ENCODE measurements at regions not wholly inside any gene's neighbourhood (a gene's known extent, or its start where the extent isn't known, plus 50 kb on each side); places are given as distances from the start of the nearest gene placed in this dataset.

- H3K18ac ChIP-seq (ENCODE audit: insufficient read length, low read depth, low read length): no peak overlapping the region
- H3K9ac ChIP-seq (ENCODE audit: extremely low read depth, insufficient read length, low read length): no peak overlapping the region
- no peaks in the 10 kb centered on the region for H3K79me1 ChIP-seq (ENCODE audit: insufficient read depth, low read depth, low read length, poor library complexity, severe bottlenecking)
- H3K23ac ChIP-seq (ENCODE audit: insufficient read length, low read depth, low read length): no peak overlapping the region
- H3K4me1 Mint-ChIP-seq: peaks cover 2 to 5% of the 10 kb centered on the region in 2 experiments; a peak in 3 of 4 replicates
- H3K4me2 ChIP-seq (ENCODE audit: insufficient read depth, insufficient read length, low read length): no peak overlapping the region
- H3K27me3 ChIP-seq (ENCODE audit: insufficient read depth, low read length): no peaks in the 10 kb centered on the region
- no CpG with 5 or more reads among the region's 3 CpGs for WGBS (ENCODE audit: extremely low coverage, insufficient read length, low lambda C conversion rate)
- no peak overlapping the region for H2BK15ac ChIP-seq (ENCODE audit: low read depth, low read length)
- no peak overlapping the region for H4K8ac ChIP-seq (replicated peaks; ENCODE audit: insufficient read length, low read depth, low read length)
- TF ChIP-seq CTCF (conservative IDR thresholded peaks at IDR 0.05): no peak
- no peaks in the 10 kb centered on the region for H3K27me3 Mint-ChIP-seq (ENCODE audit: low read depth)
- no peaks in the 10 kb centered on the region for H4K20me1 ChIP-seq (ENCODE audit: control insufficient read depth, insufficient read depth, insufficient read length)
- no peaks in the 10 kb centered on the region for H3K36me3 Mint-ChIP-seq (ENCODE audit: insufficient read depth in 1 of 3, low read depth in 3 of 3)
- no peak overlapping the region for H2BK5ac ChIP-seq (ENCODE audit: insufficient read length, low read length)
- H2BK120ac ChIP-seq (ENCODE audit: low read depth, low read length, poor library complexity, severe bottlenecking): no peak overlapping the region
- H4K91ac ChIP-seq (ENCODE audit: insufficient read length, low read depth, low read length): no peak overlapping the region
- no peaks in the 10 kb centered on the region for H3K9me3 Mint-ChIP-seq
- H2AK5ac ChIP-seq (ENCODE audit: insufficient read length, low read length): no peak overlapping the region
- H3K79me2 ChIP-seq (ENCODE audit: insufficient read depth, low read length): no peaks in the 10 kb centered on the region
- no peak overlapping the region for H3K14ac ChIP-seq (ENCODE audit: insufficient read depth, low read length)
- H3K9me3 ChIP-seq (ENCODE audit: control insufficient read depth, low read depth, low read length): no peaks in the 10 kb centered on the region
- H3K27ac Mint-ChIP-seq: no peak overlapping the region
- H3K4me3 Mint-ChIP-seq: no peak overlapping the region
- no peak overlapping the region for H4K5ac ChIP-seq (ENCODE audit: insufficient read length, low read depth, low read length)
- no peak for DNase-seq
- H3K56ac ChIP-seq (ENCODE audit: insufficient read length, low read depth, low read length): no peak overlapping the region
- no peak overlapping the region for H3T11ph ChIP-seq (ENCODE audit: low read length)
- H3K23me2 ChIP-seq (ENCODE audit: insufficient read length, low read depth, low read length, poor library complexity, severe bottlenecking): no peaks in the 10 kb centered on the region
- no peak overlapping the region for H2BK12ac ChIP-seq (ENCODE audit: insufficient read length, low read depth, low read length)
- H2BK20ac ChIP-seq (ENCODE audit: low read depth, low read length, poor library complexity, severe bottlenecking): no peak overlapping the region
- no peak overlapping the region for H3K27ac ChIP-seq (ENCODE audit: insufficient read length, low read depth, low read length)
- no peak overlapping the region for H2AFZ ChIP-seq (ENCODE audit: low read length)
- H3K4ac ChIP-seq (ENCODE audit: low read depth, low read length): no peak overlapping the region
- H3K4me1 ChIP-seq (ENCODE audit: insufficient read depth, low read length): no peaks in the 10 kb centered on the region
These were observed 84.7 kb downstream of the FAM76B start for GRCh38 chr11:95704865-95705264.
